Limb (tissue), 2 donors: ENCODE measurements at regions not wholly inside any gene's neighbourhood (a gene's known extent, or its start where the extent isn't known, plus 50 kb on each side); places are given as distances from the start of the nearest gene placed in this dataset.
"Not testable (repeated sequence)": the region's sequence is repeated elsewhere in the genome, so short reads cannot be mapped to it uniquely, and the experiment has no call there.

Experiments used
- DNase-seq, 2 donors: peaks; one replicate each; pipeline ENCODE4 v3.0.0-alpha.2; 2016; ENCODE audit errors: extremely low spot score in 2 of 2

GRCh38 chr1:206359377-206359776 is 110.9 kb upstream of the IKBKE start:
- DNase-seq: not testable (repeated sequence)

GRCh38 chr1:206361978-206362543 is 108.2 kb upstream of the IKBKE start:
- not testable (repeated sequence) for DNase-seq

GRCh38 chr1:206362994-206363393 is 107.3 kb upstream of the IKBKE start:
- DNase-seq: not testable (repeated sequence)

DNA sequence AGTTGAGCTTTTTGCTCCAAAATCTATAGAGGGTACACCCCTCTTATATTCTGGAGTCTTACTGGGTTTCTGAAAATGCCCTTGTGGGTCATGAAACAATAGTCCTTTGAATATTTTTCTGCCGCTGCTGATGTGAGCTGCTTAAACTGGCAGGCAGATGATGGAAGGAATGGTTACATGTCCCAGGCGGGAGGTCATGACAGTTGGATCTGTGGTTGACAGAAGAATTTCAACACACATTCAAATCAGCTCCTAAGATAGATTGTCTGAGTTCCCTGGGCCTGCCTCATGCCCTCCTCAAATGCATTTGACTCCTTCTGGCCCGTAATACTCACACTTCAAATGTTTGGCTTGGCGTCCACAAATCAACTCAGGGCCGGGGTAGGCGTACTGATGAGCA is 105.0 kb upstream of the IKBKE start:
- not testable (repeated sequence) for DNase-seq

GRCh38 chr1:206366131-206366530 is 104.1 kb upstream of the IKBKE start:
- peak in 1 of 2 donors; percentile 0 for DNase-seq

DNA sequence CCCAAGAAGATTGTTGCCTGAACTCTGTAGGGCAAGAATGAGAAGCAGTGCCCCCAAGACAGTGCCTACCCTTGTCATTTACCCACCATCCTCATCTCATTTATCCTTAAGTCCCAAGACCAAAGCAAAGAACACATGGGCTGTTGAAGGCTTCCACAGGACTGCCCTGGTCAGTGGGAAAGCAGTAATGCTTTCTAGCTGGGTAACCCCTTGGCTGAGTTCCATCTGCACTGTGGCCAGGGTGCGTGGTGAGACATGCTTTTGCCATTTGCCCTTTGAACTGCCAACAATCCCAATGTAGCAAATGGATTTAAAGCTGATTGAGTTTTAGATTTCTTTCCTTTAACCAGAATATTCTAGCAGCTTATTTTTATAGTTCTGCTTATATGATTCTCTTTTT is 103.5 kb upstream of the IKBKE start:
- DNase-seq: not testable (repeated sequence)

- not testable (repeated sequence) for DNase-seq
These were observed 102.2 kb upstream of the IKBKE start for GRCh38 chr1:206367955-206368622.

DNA sequence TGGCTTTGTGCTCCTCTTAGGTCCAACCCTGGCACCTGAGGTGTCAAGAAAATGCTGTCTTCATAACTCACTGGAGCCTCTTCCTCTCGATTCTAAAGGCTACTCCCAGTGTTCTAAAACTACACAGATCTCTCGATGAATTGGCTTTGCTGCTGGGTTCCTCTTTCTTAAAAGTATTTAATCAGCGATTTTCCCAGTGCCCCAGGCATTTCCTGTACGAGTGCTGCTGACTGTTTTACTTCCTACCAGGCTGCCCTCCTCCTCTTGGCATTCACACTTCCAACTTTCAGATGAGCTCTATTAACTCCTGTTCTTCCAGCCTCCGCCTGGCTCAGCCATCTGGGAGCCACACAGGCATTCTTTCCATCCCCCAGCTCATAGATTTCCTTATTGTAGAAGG is 95.6 kb upstream of the IKBKE start:
- not testable (repeated sequence) for DNase-seq

DNA sequence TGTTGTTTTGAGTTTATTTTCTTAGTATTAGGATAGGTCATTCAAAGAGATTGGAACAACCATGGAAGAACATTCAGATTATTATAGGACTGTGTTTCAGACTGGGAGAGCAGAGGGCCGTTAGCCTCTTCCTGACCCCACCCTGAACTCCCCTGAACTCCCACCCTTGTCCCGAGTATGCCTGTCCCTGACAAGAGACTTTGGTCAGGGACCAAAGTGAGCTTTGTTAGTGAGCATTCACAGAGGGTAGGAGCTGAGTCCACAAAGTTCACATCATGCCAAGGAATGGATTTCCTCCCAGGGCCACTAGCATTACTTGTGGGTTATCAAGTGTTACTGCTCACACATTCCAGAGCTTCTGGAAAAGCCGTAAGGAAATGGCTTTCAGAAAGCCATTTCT is 94.7 kb upstream of the IKBKE start:
- not testable (repeated sequence) for DNase-seq

DNA sequence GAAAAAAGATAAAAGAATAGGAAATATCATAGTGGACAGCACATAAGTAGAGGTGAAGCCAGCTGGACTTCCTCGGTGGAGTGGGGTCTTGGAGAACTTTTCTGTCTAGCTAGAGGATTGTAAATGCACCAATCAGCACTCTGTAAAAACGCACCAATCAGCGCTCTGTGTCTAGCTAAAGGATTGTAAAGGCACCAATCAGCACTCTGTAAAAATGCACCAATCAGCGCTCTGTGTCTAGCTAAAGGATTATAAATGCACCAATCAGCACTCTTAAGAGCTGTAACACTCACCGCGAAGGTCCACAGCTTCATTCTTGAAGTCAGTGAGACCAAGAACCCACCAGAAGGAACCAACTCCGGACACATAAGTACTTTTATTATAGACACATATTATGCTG is 91.8 kb upstream of the IKBKE start:
- not testable (repeated sequence) for DNase-seq

DNA sequence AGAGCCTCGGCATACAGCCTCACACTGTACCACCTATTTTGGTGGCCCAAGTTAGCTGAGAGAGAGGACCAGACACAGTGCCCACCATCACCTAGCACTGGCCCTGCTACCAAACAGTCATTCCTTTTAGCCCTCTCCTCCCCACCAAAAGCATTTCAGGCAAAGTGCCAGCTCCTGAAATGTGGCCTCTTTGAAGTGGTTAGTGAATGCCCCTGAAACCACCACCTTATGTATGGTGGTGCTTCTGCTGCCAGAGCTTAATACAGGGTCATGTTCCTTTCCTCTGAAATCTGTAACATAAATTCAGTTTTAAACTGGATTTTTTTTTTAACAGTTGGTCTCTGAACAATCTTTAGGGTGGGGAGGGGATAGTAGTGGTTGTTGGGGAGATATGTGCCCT is 91.0 kb upstream of the IKBKE start:
- not testable (repeated sequence) for DNase-seq

GRCh38 chr1:206380163-206380790 is 90.0 kb upstream of the IKBKE start:
- not testable (repeated sequence) for DNase-seq

- not testable (repeated sequence) for DNase-seq
These were observed 89.3 kb upstream of the IKBKE start for GRCh38 chr1:206380791-206381610.

- not testable (repeated sequence) for DNase-seq
These were observed 86.1 kb upstream of the IKBKE start for GRCh38 chr1:206384029-206384807.

- not testable (repeated sequence) for DNase-seq
These were observed 85.4 kb upstream of the IKBKE start for GRCh38 chr1:206384891-206385290.

DNA sequence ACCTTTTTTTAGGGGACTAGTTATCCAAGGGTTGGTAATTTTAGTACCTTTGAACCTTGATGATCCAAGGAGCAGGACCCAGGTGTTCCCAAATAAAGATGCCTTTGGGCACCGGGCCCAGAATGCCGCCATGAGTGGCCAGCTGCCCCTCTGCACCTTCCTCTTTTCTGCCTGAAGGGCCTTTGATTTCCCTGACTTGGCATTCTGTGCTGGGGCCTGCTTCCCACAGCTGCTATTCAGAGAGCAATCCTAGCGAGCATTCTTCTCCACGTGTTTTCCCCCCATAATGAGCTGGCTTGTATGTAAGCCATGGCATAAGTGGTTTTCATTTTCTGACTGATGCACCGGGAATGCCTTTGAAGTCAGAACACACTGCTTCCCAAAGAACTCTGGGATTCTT is 82.6 kb upstream of the IKBKE start:
- DNase-seq: not testable (repeated sequence)

- DNase-seq: not testable (repeated sequence)
These were observed 78.4 kb upstream of the IKBKE start for GRCh38 chr1:206391903-206392302.

DNA sequence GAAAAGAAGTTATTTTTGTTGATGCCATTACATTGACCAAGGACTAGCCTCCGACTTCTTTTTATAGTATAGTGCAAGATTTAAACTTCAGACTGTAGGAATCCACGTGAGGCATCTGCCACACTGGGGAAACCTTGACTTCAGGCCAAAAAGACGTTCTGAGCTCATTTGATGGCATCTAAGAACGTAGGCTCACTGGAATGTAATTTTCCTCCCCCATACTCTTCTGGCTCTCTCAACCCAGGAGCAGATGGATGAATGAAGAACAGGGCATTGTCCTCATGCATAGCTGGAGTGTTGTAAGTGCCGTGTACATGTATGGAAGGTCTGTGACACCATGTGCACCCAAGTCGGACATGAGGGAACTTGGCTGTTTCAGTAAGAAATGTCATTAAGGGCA is 72.8 kb upstream of the IKBKE start:
- not testable (repeated sequence) for DNase-seq

GRCh38 chr1:206398261-206398660 is 72.0 kb upstream of the IKBKE start:
- DNase-seq: not testable (repeated sequence)

- DNase-seq: not testable (repeated sequence)
These were observed 66.5 kb upstream of the IKBKE start for GRCh38 chr1:206403612-206404307.
